ENCODE measurements at regions not wholly inside any gene's neighbourhood (a gene's known extent, or its start where the extent isn't known, plus 50 kb on each side); places are given as distances from the start of the nearest gene placed in this dataset.
A peak's percentile ranks its signal among the peaks of the same experiment; 100 is the strongest.

- Histone ChIP-seq H3K36me3 (no peaks in the 10 kb centered on the region), H3K9me3 (no peaks in the 10 kb centered on the region), H3K27ac (peak overlapping the region in 1 of 2 donors; percentile 83), H3K4me3 (no peak overlapping the region), H3K4me1 (peaks cover 6 to 28% of the 10 kb centered on the region in 2 donors), H3K27me3 (peaks cover 0 to 6% of the 10 kb centered on the region in 2 donors)
- DNase-seq (no peak), ATAC-seq (no peak)
- intact Hi-C loops (cut with DNase I) = no loop called here
- TF ChIP-seq CTCF (IDR thresholded peaks at IDR 0.05) = no peak
Measured at GRCh38 chr9:91120200-91120599, 241.5 kb downstream of the AUH start.

- Histone ChIP-seq H3K27ac (no peak overlapping the region), H3K4me3 (no peak overlapping the region), H3K9me3 (no peaks in the 10 kb centered on the region), H3K27me3 (peaks cover 0 to under 1% of the 10 kb centered on the region in 2 donors), H3K36me3 (no peaks in the 10 kb centered on the region), H3K4me1 (peaks cover 6 to 23% of the 10 kb centered on the region in 2 donors)
- no peak for DNase-seq
- intact Hi-C loops (cut with DNase I) = no loop called here
- ATAC-seq = no peak
- no peak for TF ChIP-seq CTCF (IDR thresholded peaks at IDR 0.05)
Measured at GRCh38 chr9:91122755-91123154, 239.0 kb downstream of the AUH start.

- no peaks in the 10 kb centered on the region for H3K27me3 ChIP-seq
- H3K4me3 ChIP-seq = no peak overlapping the region
- peaks cover 4 to 5% of the 10 kb centered on the region in 2 donors for H3K4me1 ChIP-seq
- DNase-seq (no peak), ATAC-seq (no peak)
- intact Hi-C loops (cut with DNase I) = no loop called here
- no peak overlapping the region for H3K27ac ChIP-seq
- no peaks in the 10 kb centered on the region for H3K9me3 ChIP-seq
- no peak for TF ChIP-seq CTCF (IDR thresholded peaks at IDR 0.05)
- H3K36me3 ChIP-seq = no peaks in the 10 kb centered on the region
Measured at GRCh38 chr9:91126761-91127445, 234.8 kb downstream of the AUH start.

GRCh38 chr9:91127653-91128052, 234.1 kb downstream of the AUH start:
- peaks cover 4 to 8% of the 10 kb centered on the region in 2 donors for H3K4me1 ChIP-seq
- no peak overlapping the region for H3K27ac ChIP-seq
- H3K27me3 ChIP-seq = no peaks in the 10 kb centered on the region
- no peak for TF ChIP-seq CTCF (IDR thresholded peaks at IDR 0.05)
- no peak for DNase-seq
- no peaks in the 10 kb centered on the region for H3K36me3 ChIP-seq
- no peak for ATAC-seq
- H3K4me3 ChIP-seq = no peak overlapping the region
- H3K9me3 ChIP-seq = no peaks in the 10 kb centered on the region
- intact Hi-C loops (cut with DNase I) = no loop called here

- intact Hi-C loops (cut with DNase I) = no loop called here
- no peak for ATAC-seq
- Histone ChIP-seq H3K4me3 (no peak overlapping the region), H3K9me3 (no peaks in the 10 kb centered on the region), H3K36me3 (no peaks in the 10 kb centered on the region), H3K27me3 (no peaks in the 10 kb centered on the region), H3K4me1 (peaks cover 4 to 8% of the 10 kb centered on the region in 2 donors), H3K27ac (no peak overlapping the region)
- no peak for DNase-seq
- TF ChIP-seq CTCF (IDR thresholded peaks at IDR 0.05) = no peak
Measured at GRCh38 chr9:91130796-91131318, 230.9 kb downstream of the AUH start.
